ENCODE measurements at regions not wholly inside any gene's neighbourhood (a gene's known extent, or its start where the extent isn't known, plus 50 kb on each side); places are given as distances from the start of the nearest gene placed in this dataset.

GRCh38 chr6:124907596-124907995 is 54.6 kb upstream of the RNF217 start:
- no peaks in the 10 kb centered on the region for H3K27me3 Mint-ChIP-seq (ENCODE audit: insufficient read depth)
- H3K4me3 Mint-ChIP-seq, result no peak overlapping the region
- no peaks in the 10 kb centered on the region for H3K9me3 Mint-ChIP-seq
- DNase-seq, result no peak
- H3K27ac Mint-ChIP-seq, result no peak overlapping the region
- no peaks in the 10 kb centered on the region for H3K4me1 Mint-ChIP-seq (ENCODE audit: low read depth)
- H3K36me3 Mint-ChIP-seq (ENCODE audit: low read depth), result no peaks in the 10 kb centered on the region
- no peak for TF ChIP-seq CTCF (IDR thresholded peaks at IDR 0.05)
